ENCODE measurements at regions not wholly inside any gene's neighbourhood (a gene's known extent, or its start where the extent isn't known, plus 50 kb on each side); places are given as distances from the start of the nearest gene placed in this dataset.
"Not testable (repeated sequence)": the region's sequence is repeated elsewhere in the genome, so short reads cannot be mapped to it uniquely, and the experiment has no call there.

GRCh38 chr17:62139141-62139540 lies 74.1 kb upstream of the MED13 start:
- POLR2A ChIA-PET: no interaction called here
- TF ChIP-seq CTCF (IDR thresholded peaks at IDR 0.05; ENCODE audit: insufficient read depth, low read length, missing control alignments): no peak
- H3K4me3 ChIP-seq (ENCODE audit: low read depth, low read length): no peak overlapping the region
- no peak for DNase-seq (ENCODE audit: low read depth, low spot score)
- CTCF ChIA-PET: no interaction called here

GRCh38 chr17:62138676-62139121 lies 73.6 kb upstream of the MED13 start:
- POLR2A ChIA-PET; H3K4me3 ChIP-seq (ENCODE audit: low read depth, low read length); CTCF ChIA-PET; DNase-seq (ENCODE audit: low read depth, low spot score): not testable (repeated sequence)

GRCh38 chr17:62137734-62138624 lies 72.9 kb upstream of the MED13 start:
- H3K4me3 ChIP-seq (ENCODE audit: low read depth, low read length); CTCF ChIA-PET; DNase-seq (ENCODE audit: low read depth, low spot score); POLR2A ChIA-PET: not testable (repeated sequence)

- POLR2A ChIA-PET, CTCF ChIA-PET: not testable (repeated sequence)
These were observed 72.1 kb upstream of the MED13 start for GRCh38 chr17:62137013-62137733.

DNA sequence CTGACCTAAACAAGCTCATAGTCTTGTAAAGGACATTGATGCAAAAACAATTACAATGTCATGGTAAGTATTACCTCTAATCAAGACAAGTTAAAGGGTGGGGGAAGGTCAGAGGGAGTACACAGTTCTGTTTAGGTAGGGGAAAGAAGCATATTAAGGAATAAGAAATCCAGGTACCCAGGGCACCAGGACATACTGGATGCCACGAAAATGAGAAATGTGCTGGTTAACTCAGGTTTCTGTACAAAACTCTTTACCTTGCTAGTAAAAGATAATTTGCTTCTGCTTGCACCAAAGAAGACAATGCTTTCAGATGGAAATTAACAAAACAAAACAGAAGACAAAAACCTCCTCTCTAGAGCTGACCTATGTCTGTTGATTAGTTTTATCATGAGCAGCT lies 70.7 kb upstream of the MED13 start:
- CTCF ChIA-PET: interaction anchor here (0.6 to 0.7 kb wide), 2 partner anchors 10 to 205 kb away, joined by 3 to 4 read pairs; no protein-coding TSS in a partner anchor
- no peak overlapping the region for H3K4me3 ChIP-seq (ENCODE audit: low read depth, low read length)
- POLR2A ChIA-PET: no interaction called here
- no peak for DNase-seq (ENCODE audit: low read depth, low spot score)
- no peak for TF ChIP-seq CTCF (IDR thresholded peaks at IDR 0.05; ENCODE audit: insufficient read depth, low read length, missing control alignments)

More at GRCh38 chr17:62137013-62137733, 72.1 kb upstream of the MED13 start:
- DNase-seq (ENCODE audit: low read depth, low spot score); H3K4me3 ChIP-seq (ENCODE audit: low read depth, low read length): not testable (repeated sequence)

- not testable (repeated sequence) for DNase-seq (ENCODE audit: low read depth, low spot score); H3K4me3 ChIP-seq (ENCODE audit: low read depth, low read length)
- POLR2A ChIA-PET: interaction anchor here (0.6 kb wide), 2 partner anchors 272 to 1559 kb away, joined by 3 to 4 read pairs; partner anchors contain the start of gene BRIP1
- CTCF ChIA-PET: interaction anchor here (0.6 to 1.2 kb wide), 3 partner anchors 9 to 204 kb away, joined by 3 to 4 read pairs (median 3); no protein-coding TSS in a partner anchor
These were observed 70.0 kb upstream of the MED13 start for GRCh38 chr17:62135096-62135495.

DNA sequence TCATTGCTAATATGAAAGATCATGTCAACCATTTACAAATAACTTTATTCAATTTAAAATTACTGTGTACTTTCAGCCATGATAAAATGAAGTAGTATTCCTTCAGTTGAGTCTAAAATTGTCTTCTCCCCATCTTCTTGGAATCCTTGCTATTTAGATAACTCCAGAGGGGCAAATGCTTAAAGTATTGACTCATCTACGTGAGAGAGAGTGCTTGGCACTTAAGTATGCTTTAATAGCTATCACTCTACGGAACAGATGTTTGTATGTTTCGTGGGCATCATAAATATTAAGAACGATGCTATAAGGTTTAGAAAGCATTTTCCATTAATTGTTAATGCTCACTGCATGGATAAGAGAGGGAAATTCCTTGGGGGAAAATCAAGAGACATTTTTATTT lies 69.3 kb upstream of the MED13 start:
- DNase-seq (ENCODE audit: low read depth, low spot score): peak; percentile 21
- no peak for TF ChIP-seq CTCF (IDR thresholded peaks at IDR 0.05; ENCODE audit: insufficient read depth, low read length, missing control alignments)
- no peak overlapping the region for H3K4me3 ChIP-seq (ENCODE audit: low read depth, low read length)
- CTCF ChIA-PET: interaction anchor here (0.6 to 1.4 kb wide), 3 partner anchors 10 to 25 kb away, joined by 3 to 8 read pairs (median 4); no protein-coding TSS in a partner anchor
- POLR2A ChIA-PET: interaction anchor here (0.6 kb wide), 1 partner anchor 271 kb away, joined by 4 read pairs; the partner anchor contains the start of gene BRIP1

DNA sequence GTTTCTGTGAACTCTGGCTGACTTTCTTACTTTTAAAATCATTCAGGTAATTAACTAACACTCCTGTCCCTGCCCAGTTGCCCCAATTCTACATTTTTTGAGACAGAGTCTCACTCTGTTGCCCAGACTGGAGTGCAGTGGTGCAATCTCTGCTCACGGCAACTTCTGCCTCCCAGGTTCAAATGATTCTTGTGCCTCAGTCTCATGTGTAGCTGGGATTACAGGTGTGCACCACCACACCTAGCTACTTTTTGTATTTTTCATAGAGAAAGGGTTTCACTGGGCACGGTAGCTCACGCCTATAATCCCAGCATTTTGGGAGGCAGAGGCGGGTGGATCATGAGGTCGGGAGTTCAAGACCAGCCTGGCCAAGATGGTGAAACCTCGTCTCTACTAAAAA lies 66.2 kb upstream of the MED13 start:
- DNase-seq (ENCODE audit: low read depth, low spot score); H3K4me3 ChIP-seq (ENCODE audit: low read depth, low read length); POLR2A ChIA-PET; CTCF ChIA-PET: not testable (repeated sequence)

Measured in AG04449 (cell line).